NAMALWA (cell line): ENCODE measurements at regions not wholly inside any gene's neighbourhood (a gene's known extent, or its start where the extent isn't known, plus 50 kb on each side); places are given as distances from the start of the nearest gene placed in this dataset.
"Not testable (repeated sequence)": the region's sequence is repeated elsewhere in the genome, so short reads cannot be mapped to it uniquely, and the experiment has no call there.

Source experiments
- DNase-seq: peaks from one replicate; pipeline ENCODE4 v3.0.0-alpha.2; 2015; ENCODE audit warnings: low spot score

- no peak for DNase-seq
Observed at GRCh38 chr13:94902722-94903407, 190.5 kb upstream of the SOX21 start.

GRCh38 chr13:94901070-94901469 lies 188.7 kb upstream of the SOX21 start:
- DNase-seq = no peak

- DNase-seq = no peak
Observed at GRCh38 chr13:94896719-94897317, 184.5 kb upstream of the SOX21 start.

GRCh38 chr13:94896238-94896637 lies 183.9 kb upstream of the SOX21 start:
- DNase-seq = no peak

- no peak for DNase-seq
Observed at GRCh38 chr13:94886191-94886590, 173.8 kb upstream of the SOX21 start.

GRCh38 chr13:94880463-94880862 lies 168.1 kb upstream of the SOX21 start:
- no peak for DNase-seq

- DNase-seq = no peak
Observed at GRCh38 chr13:94878602-94879165, 166.3 kb upstream of the SOX21 start.

- DNase-seq = no peak
Observed at GRCh38 chr13:94864474-94864873, 152.1 kb upstream of the SOX21 start.

- peak; percentile 21 for DNase-seq
Observed at GRCh38 chr13:94860981-94861407, 148.6 kb upstream of the SOX21 start.

- no peak for DNase-seq
Observed at GRCh38 chr13:94859811-94860210, 147.5 kb upstream of the SOX21 start.

- no peak for DNase-seq
Observed at GRCh38 chr13:94859278-94859691, 146.9 kb upstream of the SOX21 start.

- no peak for DNase-seq
Observed at GRCh38 chr13:94858856-94859255, 146.5 kb upstream of the SOX21 start.

- DNase-seq = no peak
Observed at GRCh38 chr13:94854688-94855087, 142.3 kb upstream of the SOX21 start.

GRCh38 chr13:94851576-94851975 lies 139.2 kb upstream of the SOX21 start:
- DNase-seq = no peak

GRCh38 chr13:94849254-94849653 lies 136.9 kb upstream of the SOX21 start:
- DNase-seq = no peak

GRCh38 chr13:94842901-94843300 lies 130.6 kb upstream of the SOX21 start:
- no peak for DNase-seq

- DNase-seq = not testable (repeated sequence)
Observed at GRCh38 chr13:94837056-94837455, 124.7 kb upstream of the SOX21 start.

- DNase-seq = no peak
Observed at GRCh38 chr13:94829837-94830365, 117.6 kb upstream of the SOX21 start.

- no peak for DNase-seq
Observed at GRCh38 chr13:94829185-94829836, 117.0 kb upstream of the SOX21 start.

- no peak for DNase-seq
Observed at GRCh38 chr13:94827566-94827965, 115.2 kb upstream of the SOX21 start.

GRCh38 chr13:94825507-94825906 lies 113.2 kb upstream of the SOX21 start:
- DNase-seq = no peak

- DNase-seq = no peak
Observed at GRCh38 chr13:94824601-94825000, 112.3 kb upstream of the SOX21 start.

GRCh38 chr13:94822356-94822755 lies 110.0 kb upstream of the SOX21 start:
- DNase-seq = no peak
